KMS-11 (cell line): ENCODE measurements at regions not wholly inside any gene's neighbourhood (a gene's known extent, or its start where the extent isn't known, plus 50 kb on each side); places are given as distances from the start of the nearest gene placed in this dataset.

ENCODE experiments used
- H2AFZ ChIP-seq: fragments of 200-600 bp; sonication (generic); 2 replicates; pipeline ENCODE4 v1.6.1; 2016; ENCODE audit warnings: antibody characterized with exemption, mixed run types, low read depth
- H3K27ac ChIP-seq: fragments of 200-600 bp; sonication (generic); 2 replicates; pipeline ENCODE4 v1.6.1; 2016; ENCODE audit warnings: mild to moderate bottlenecking, mixed run types
- H3K27me3 ChIP-seq: fragments of 200-600 bp; sonication (generic); 2 replicates; pipeline ENCODE4 v1.6.1; 2017; ENCODE audit warnings: mild to moderate bottlenecking, low read depth, mixed run types, moderate library complexity; ENCODE audit not compliant: insufficient read depth
- H3K36me3 ChIP-seq: fragments of 200-600 bp; sonication (generic); 2 replicates; pipeline ENCODE4 v1.6.1; 2017; ENCODE audit warnings: mild to moderate bottlenecking, mixed run types; ENCODE audit not compliant: insufficient read depth
- H3K4me1 ChIP-seq: fragments of 200-600 bp; sonication (generic); 2 replicates; pipeline ENCODE4 v1.6.1; 2016; ENCODE audit warnings: mild to moderate bottlenecking, low read depth, mixed run types; ENCODE audit not compliant: poor library complexity, severe bottlenecking
- H3K4me2 ChIP-seq: fragments of 200-600 bp; sonication (generic); 2 replicates; pipeline ENCODE4 v1.7.0; 2016; ENCODE audit warnings: mild to moderate bottlenecking, mixed run types
- H3K4me3 ChIP-seq: fragments of 200-600 bp; sonication (generic); IDR thresholded peaks from 2 replicates; pipeline ENCODE4 v1.6.1; 2017; ENCODE audit warnings: low read depth, low read length, mixed read lengths; ENCODE audit not compliant: insufficient read depth
- H3K79me2 ChIP-seq: fragments of 200-600 bp; sonication (generic); 2 replicates; pipeline ENCODE4 v1.6.1; 2016; ENCODE audit warnings: low read depth, mixed run types; ENCODE audit not compliant: insufficient read depth
- H3K9ac ChIP-seq: fragments of 200-600 bp; sonication (generic); 2 replicates; pipeline ENCODE4 v1.6.1; 2016; ENCODE audit warnings: mild to moderate bottlenecking, mixed run types
- H4K20me1 ChIP-seq: fragments of 200-600 bp; sonication (generic); 2 replicates; pipeline ENCODE4 v1.6.1; 2016; ENCODE audit warnings: mild to moderate bottlenecking, mixed run types; ENCODE audit not compliant: insufficient read depth
- CTCF ChIP-seq: fragments of 200-600 bp; sonication (generic); conservative IDR thresholded peaks from 2 replicates; pipeline ENCODE4 v1.6.1; 2017; ENCODE audit warnings: low read depth, mild to moderate bottlenecking, antibody characterized with exemption, low read length, moderate library complexity, mixed read lengths

GRCh38 chr7:10082896-10083295, 890.8 kb upstream of the PHF14 start:
- H3K27ac ChIP-seq: no peak overlapping the region
- no peaks in the 10 kb centered on the region for H3K79me2 ChIP-seq
- TF ChIP-seq CTCF: no peak
- H3K27me3 ChIP-seq: no peaks in the 10 kb centered on the region
- no peak overlapping the region for H2AFZ ChIP-seq
- H4K20me1 ChIP-seq: no peaks in the 10 kb centered on the region
- H3K9ac ChIP-seq: no peak overlapping the region
- H3K36me3 ChIP-seq: no peaks in the 10 kb centered on the region
- no peaks in the 10 kb centered on the region for H3K4me1 ChIP-seq
- H3K4me3 ChIP-seq: no peak overlapping the region
- H3K4me2 ChIP-seq: no peak overlapping the region

DNA sequence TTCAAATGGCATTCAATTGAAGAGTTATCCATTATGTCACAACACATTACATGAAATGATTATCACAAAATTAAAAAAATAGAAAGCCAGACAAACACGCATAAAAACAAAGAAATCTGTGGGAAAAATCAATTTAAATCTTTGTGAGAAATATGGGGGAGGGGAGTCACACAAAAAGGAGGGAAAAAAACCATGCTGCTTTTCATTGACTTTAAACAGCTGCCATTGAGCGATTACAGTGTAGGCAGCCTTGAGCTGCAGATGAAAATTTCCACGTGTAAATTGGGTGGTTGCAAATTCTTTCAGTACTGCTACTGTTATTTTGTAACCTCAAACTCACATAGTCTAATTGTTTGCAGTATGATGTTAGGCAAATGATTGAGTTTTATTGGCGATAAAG, 889.9 kb upstream of the PHF14 start:
- H3K79me2 ChIP-seq: no peaks in the 10 kb centered on the region
- no peak overlapping the region for H2AFZ ChIP-seq
- no peaks in the 10 kb centered on the region for H3K36me3 ChIP-seq
- no peak overlapping the region for H3K27ac ChIP-seq
- H3K4me1 ChIP-seq: no peaks in the 10 kb centered on the region
- H3K27me3 ChIP-seq: no peaks in the 10 kb centered on the region
- no peaks in the 10 kb centered on the region for H4K20me1 ChIP-seq
- no peak overlapping the region for H3K4me3 ChIP-seq
- H3K4me2 ChIP-seq: no peak overlapping the region
- H3K9ac ChIP-seq: no peak overlapping the region
- TF ChIP-seq CTCF: no peak

- Histone ChIP-seq H2AFZ (no peak overlapping the region), H3K9ac (no peak overlapping the region), H4K20me1 (no peaks in the 10 kb centered on the region), H3K79me2 (no peaks in the 10 kb centered on the region), H3K4me1 (no peaks in the 10 kb centered on the region), H3K27me3 (no peaks in the 10 kb centered on the region), H3K36me3 (no peaks in the 10 kb centered on the region), H3K27ac (no peak overlapping the region), H3K4me2 (no peak overlapping the region), H3K4me3 (no peak overlapping the region)
- TF ChIP-seq CTCF: no peak
Observed at GRCh38 chr7:10085231-10085630, 888.4 kb upstream of the PHF14 start.

DNA sequence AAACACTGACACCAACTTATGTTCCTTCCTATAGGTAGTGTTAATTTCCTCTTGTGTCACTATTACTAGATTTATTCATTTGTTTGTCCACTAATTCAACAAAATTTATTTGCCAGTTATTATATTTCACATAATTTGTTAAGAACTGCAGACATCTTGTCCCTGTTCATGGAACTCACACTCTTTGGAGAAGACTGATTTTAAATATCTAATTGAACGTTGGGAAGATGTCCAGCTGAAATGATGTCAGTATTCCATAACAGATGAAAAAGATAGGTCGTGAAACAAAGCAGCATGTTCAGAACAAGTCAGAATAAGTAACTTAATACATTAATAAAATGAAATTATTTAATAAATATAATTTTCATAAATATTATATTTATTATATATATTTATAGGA, 873.1 kb upstream of the PHF14 start:
- Histone ChIP-seq H3K4me2 (no peak overlapping the region), H4K20me1 (no peaks in the 10 kb centered on the region), H3K4me1 (no peaks in the 10 kb centered on the region), H3K4me3 (no peak overlapping the region), H3K27me3 (no peaks in the 10 kb centered on the region), H3K27ac (no peak overlapping the region), H3K79me2 (no peaks in the 10 kb centered on the region), H3K36me3 (no peaks in the 10 kb centered on the region), H2AFZ (no peak overlapping the region), H3K9ac (no peak overlapping the region)
- no peak for TF ChIP-seq CTCF

DNA sequence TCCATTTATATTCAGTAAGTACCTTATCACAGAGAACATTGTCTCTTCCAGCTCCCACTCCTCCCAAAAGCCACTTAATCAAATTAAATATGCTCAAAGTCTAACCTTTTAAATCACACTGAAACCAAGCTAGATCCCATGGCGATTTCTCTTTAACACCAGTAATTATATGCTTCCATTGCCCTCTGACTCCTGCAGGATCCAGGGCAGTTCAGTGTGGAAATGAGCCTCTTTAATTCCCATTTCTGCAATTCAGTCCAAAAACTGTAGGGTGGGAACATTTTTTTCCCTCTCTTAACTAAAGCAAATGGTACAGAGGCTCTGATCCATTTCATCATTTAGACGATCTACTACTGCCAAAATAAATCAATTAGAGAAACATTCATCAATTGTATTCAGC, 872.3 kb upstream of the PHF14 start:
- H3K79me2 ChIP-seq: no peaks in the 10 kb centered on the region
- no peaks in the 10 kb centered on the region for H3K4me1 ChIP-seq
- no peaks in the 10 kb centered on the region for H3K27me3 ChIP-seq
- TF ChIP-seq CTCF: no peak
- H4K20me1 ChIP-seq: no peaks in the 10 kb centered on the region
- H2AFZ ChIP-seq: no peak overlapping the region
- no peak overlapping the region for H3K27ac ChIP-seq
- no peak overlapping the region for H3K4me3 ChIP-seq
- no peak overlapping the region for H3K9ac ChIP-seq
- H3K36me3 ChIP-seq: no peaks in the 10 kb centered on the region
- no peak overlapping the region for H3K4me2 ChIP-seq
